Keratinocyte (primary cell): ENCODE measurements at regions not wholly inside any gene's neighbourhood (a gene's known extent, or its start where the extent isn't known, plus 50 kb on each side); places are given as distances from the start of the nearest gene placed in this dataset.

ENCODE experiments used
- DNase-seq: peaks from one replicate; pipeline ENCODE4 v3.0.0-alpha.2; 2011; ENCODE audit warnings: low read depth, missing footprints, low spot score
- FAIRE-seq: peaks from 2 replicates; lab custom pipeline; 2011; peaks lifted over from hg19 to GRCh38; lab: Jason Lieb, UNC
- H2AFZ ChIP-seq: 2 replicates; pipeline ENCODE4 v1.6.0; 2012; ENCODE audit warnings: low read length, control low read depth, inconsistent platforms; ENCODE audit not compliant: control insufficient read depth
- H3K27ac ChIP-seq: 2 replicates; pipeline ENCODE4 v1.5.1; 2011; ENCODE audit warnings: low read length; ENCODE audit not compliant: control insufficient read depth, insufficient read depth
- H3K27me3 ChIP-seq: 3 replicates; pipeline ENCODE4 v1.6.0; 2011; ENCODE audit warnings: low read length; ENCODE audit not compliant: control insufficient read depth, insufficient read depth; ENCODE audit errors: extremely low read depth
- H3K36me3 ChIP-seq, 2 experiments: 2 replicates in 1 of 2; 3 replicates in 1 of 2; pipeline ENCODE4 v1.5.1; 2011; ENCODE audit warnings: low read length in 2 of 2, mild to moderate bottlenecking in 1 of 2; ENCODE audit not compliant: control insufficient read depth in 2 of 2, insufficient read depth in 2 of 2; ENCODE audit errors: extremely low read depth in 1 of 2
- H3K4me1 ChIP-seq: 3 replicates; pipeline ENCODE4 v1.5.1; 2011; ENCODE audit warnings: low read length; ENCODE audit not compliant: control insufficient read depth, insufficient read depth; ENCODE audit errors: extremely low read depth
- H3K4me2 ChIP-seq: 3 replicates; pipeline ENCODE4 v1.6.0; 2011; ENCODE audit warnings: low read depth, low read length; ENCODE audit not compliant: control insufficient read depth, insufficient read depth; ENCODE audit errors: extremely low read depth
- H3K4me3 ChIP-seq, 3 experiments: fragments of 200-600 bp in 1 of 3; sonication (generic) in 1 of 3; 2 replicates in 2 of 3; 3 replicates in 1 of 3; pipeline ENCODE4 v1.5.1; 2011 to 2016; ENCODE audit warnings: low read length in 3 of 3, mild to moderate bottlenecking in 3 of 3, control low read depth in 2 of 3, inconsistent platforms in 1 of 3, low read depth in 1 of 3, mixed read lengths in 1 of 3, mixed run types in 1 of 3, moderate library complexity in 1 of 3; ENCODE audit not compliant: control insufficient read depth in 2 of 3, insufficient read depth in 2 of 3; ENCODE audit errors: extremely low read depth in 1 of 3
- H3K79me2 ChIP-seq: 2 replicates; pipeline ENCODE4 v1.6.0; 2012; ENCODE audit warnings: low read length; ENCODE audit not compliant: control insufficient read depth, insufficient read depth
- H3K9ac ChIP-seq: 3 replicates; pipeline ENCODE4 v1.6.0; 2011; ENCODE audit warnings: low read length; ENCODE audit not compliant: control insufficient read depth, insufficient read depth; ENCODE audit errors: extremely low read depth
- H3K9me1 ChIP-seq: 3 replicates; pipeline ENCODE4 v1.6.0; 2011; ENCODE audit warnings: low read length; ENCODE audit not compliant: control insufficient read depth, insufficient read depth; ENCODE audit errors: extremely low read depth
- H3K9me3 ChIP-seq: 2 replicates; pipeline ENCODE4 v1.5.1; 2012; ENCODE audit warnings: low read depth, low read length; ENCODE audit not compliant: control insufficient read depth
- H4K20me1 ChIP-seq: 3 replicates; pipeline ENCODE4 v1.6.0; 2011; ENCODE audit warnings: low read length; ENCODE audit not compliant: control insufficient read depth, insufficient read depth; ENCODE audit errors: extremely low read depth
- EZH2 ChIP-seq: IDR thresholded peaks from one replicate; pipeline ENCODE4 v1.6.1; 2012; ENCODE audit warnings: inconsistent platforms, mild to moderate bottlenecking, low read length, moderate library complexity
- dilution Hi-C: fragments of 300-500 bp; cut with MboI; formaldehyde crosslinking; loops from one replicate; pipeline ENCODE4 v1.7.0; 2020; ENCODE audit warnings: low sequenced_read_pairs; ENCODE audit not compliant: extremely low pct_ligation_motif_present
- TF ChIP-seq, protein P1 (sequence below), 3 experiments: IDR thresholded peaks in 1 of 3; conservative IDR thresholded peaks in 1 of 3; optimal IDR thresholded peaks in 1 of 3; 2 replicates in 2 of 3; 3 replicates in 1 of 3; pipeline versions ENCODE3 to v1.5.1; 2011; ENCODE audit warnings: low read length in 3 of 3, mild to moderate bottlenecking in 3 of 3, moderate library complexity in 2 of 3, control low read depth in 1 of 3, inconsistent platforms in 1 of 3; ENCODE audit not compliant: insufficient read depth in 2 of 3; ENCODE audit errors: extremely low read depth in 1 of 3

DNA sequence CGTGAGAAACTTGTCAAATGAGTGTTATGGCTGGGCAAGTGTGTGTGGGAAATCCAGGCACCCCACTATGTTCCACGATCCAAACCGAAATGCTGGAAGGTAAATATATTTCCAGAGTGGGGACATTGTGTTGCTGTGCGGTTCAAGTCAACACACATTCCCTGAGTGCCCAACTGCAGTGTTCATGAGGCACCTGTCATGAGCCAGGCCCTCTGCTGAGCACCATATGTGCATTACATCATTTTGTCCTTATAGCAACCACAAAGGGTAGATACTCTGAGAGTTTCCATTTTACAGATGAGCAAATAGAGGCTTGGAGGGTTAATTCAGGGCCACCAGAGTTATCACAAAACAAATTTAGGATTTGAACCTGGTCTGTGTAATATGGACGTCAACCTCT, 59.9 kb upstream of the SOD1 start:
- Histone ChIP-seq H3K9ac (no peak overlapping the region), H3K4me3 (no peak overlapping the region), H3K27ac (no peak overlapping the region), H4K20me1 (no peaks in the 10 kb centered on the region), H3K4me1 (no peaks in the 10 kb centered on the region), H3K27me3 (no peaks in the 10 kb centered on the region), H3K36me3 (no peaks in the 10 kb centered on the region), H3K79me2 (no peaks in the 10 kb centered on the region), H3K9me3 (no peaks in the 10 kb centered on the region), H2AFZ (no peak overlapping the region), H3K4me2 (no peak overlapping the region), H3K9me1 (no peaks in the 10 kb centered on the region)
- DNase-seq (no peak), FAIRE-seq (no peak)
- TF ChIP-seq, protein P1, sequence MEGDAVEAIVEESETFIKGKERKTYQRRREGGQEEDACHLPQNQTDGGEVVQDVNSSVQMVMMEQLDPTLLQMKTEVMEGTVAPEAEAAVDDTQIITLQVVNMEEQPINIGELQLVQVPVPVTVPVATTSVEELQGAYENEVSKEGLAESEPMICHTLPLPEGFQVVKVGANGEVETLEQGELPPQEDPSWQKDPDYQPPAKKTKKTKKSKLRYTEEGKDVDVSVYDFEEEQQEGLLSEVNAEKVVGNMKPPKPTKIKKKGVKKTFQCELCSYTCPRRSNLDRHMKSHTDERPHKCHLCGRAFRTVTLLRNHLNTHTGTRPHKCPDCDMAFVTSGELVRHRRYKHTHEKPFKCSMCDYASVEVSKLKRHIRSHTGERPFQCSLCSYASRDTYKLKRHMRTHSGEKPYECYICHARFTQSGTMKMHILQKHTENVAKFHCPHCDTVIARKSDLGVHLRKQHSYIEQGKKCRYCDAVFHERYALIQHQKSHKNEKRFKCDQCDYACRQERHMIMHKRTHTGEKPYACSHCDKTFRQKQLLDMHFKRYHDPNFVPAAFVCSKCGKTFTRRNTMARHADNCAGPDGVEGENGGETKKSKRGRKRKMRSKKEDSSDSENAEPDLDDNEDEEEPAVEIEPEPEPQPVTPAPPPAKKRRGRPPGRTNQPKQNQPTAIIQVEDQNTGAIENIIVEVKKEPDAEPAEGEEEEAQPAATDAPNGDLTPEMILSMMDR (optimal IDR thresholded peaks at IDR 0.05 in 1 of 3, IDR thresholded peaks at IDR 0.05 in 1 of 3, conservative IDR thresholded peaks at IDR 0.05 in 1 of 3; ENCODE audit: extremely low read depth in 1 of 3, insufficient read depth in 2 of 3, low read length in 3 of 3), result no peak
- TF ChIP-seq EZH2, result no peak
- dilution Hi-C loops, result no loop called here

GRCh38 chr21:31599013-31599412, 60.5 kb upstream of the SOD1 start:
- no peaks in the 10 kb centered on the region for H3K27me3 ChIP-seq
- H3K4me3 ChIP-seq, result no peak overlapping the region
- H3K4me2 ChIP-seq, result no peak overlapping the region
- dilution Hi-C loops, result no loop called here
- no peak overlapping the region for H3K9ac ChIP-seq
- H3K9me3 ChIP-seq, result no peaks in the 10 kb centered on the region
- no peaks in the 10 kb centered on the region for H3K36me3 ChIP-seq
- H4K20me1 ChIP-seq, result no peaks in the 10 kb centered on the region
- H3K79me2 ChIP-seq, result no peaks in the 10 kb centered on the region
- no peak overlapping the region for H2AFZ ChIP-seq
- DNase-seq (no peak), FAIRE-seq (no peak)
- no peaks in the 10 kb centered on the region for H3K9me1 ChIP-seq
- H3K4me1 ChIP-seq, result no peaks in the 10 kb centered on the region
- TF ChIP-seq EZH2, result no peak
- TF ChIP-seq, protein P1 (optimal IDR thresholded peaks at IDR 0.05 in 1 of 3, IDR thresholded peaks at IDR 0.05 in 1 of 3, conservative IDR thresholded peaks at IDR 0.05 in 1 of 3; ENCODE audit: extremely low read depth in 1 of 3, insufficient read depth in 2 of 3, low read length in 3 of 3), result no peak
- H3K27ac ChIP-seq, result no peak overlapping the region
